Activated CD8-positive, alpha-beta memory T cell treated with anti-CD3 and anti-CD28 coated beads for 24 hours (primary cell): ENCODE measurements at regions not wholly inside any gene's neighbourhood (a gene's known extent, or its start where the extent isn't known, plus 50 kb on each side); places are given as distances from the start of the nearest gene placed in this dataset.
A peak's percentile ranks its signal among the peaks of the same experiment; 100 is the strongest.

Experiments used
- DNase-seq: peaks from one replicate; pipeline ENCODE4 v3.0.0-alpha.2; 2020

- DNase-seq, result no peak
Observed at GRCh38 chr11:10358696-10359095, 53.8 kb downstream of the ADM start.

- DNase-seq, result no peak
Observed at GRCh38 chr11:10359171-10359570, 54.3 kb downstream of the ADM start.

GRCh38 chr11:10360835-10361234, 56.0 kb downstream of the ADM start:
- no peak for DNase-seq

GRCh38 chr11:10365045-10365444, 60.2 kb downstream of the ADM start:
- no peak for DNase-seq

- DNase-seq, result peak; percentile 79
Observed at GRCh38 chr11:10366568-10367331, 61.9 kb downstream of the ADM start.

GRCh38 chr11:10371926-10372641, 67.2 kb downstream of the ADM start:
- DNase-seq, result no peak

GRCh38 chr11:10373340-10373739, 68.5 kb downstream of the ADM start:
- DNase-seq, result no peak

GRCh38 chr11:10373929-10374328, 69.1 kb downstream of the ADM start:
- DNase-seq, result no peak

- DNase-seq, result no peak
Observed at GRCh38 chr11:10374386-10374785, 69.5 kb downstream of the ADM start.

GRCh38 chr11:10375280-10375971, 70.6 kb downstream of the ADM start:
- DNase-seq, result no peak

- no peak for DNase-seq
Observed at GRCh38 chr11:10376061-10376460, 71.2 kb downstream of the ADM start.

- DNase-seq, result no peak
Observed at GRCh38 chr11:10377183-10377582, 72.3 kb downstream of the ADM start.

GRCh38 chr11:10378362-10378761, 73.5 kb downstream of the ADM start:
- DNase-seq, result no peak

- no peak for DNase-seq
Observed at GRCh38 chr11:10379022-10379421, 74.1 kb downstream of the ADM start.

- no peak for DNase-seq
Observed at GRCh38 chr11:10379426-10379825, 74.6 kb downstream of the ADM start.

GRCh38 chr11:10379871-10380568, 75.0 kb upstream of the AMPD3 start:
- no peak for DNase-seq

- DNase-seq, result no peak
Observed at GRCh38 chr11:10380921-10381320, 74.1 kb upstream of the AMPD3 start.

GRCh38 chr11:10381736-10382135, 73.3 kb upstream of the AMPD3 start:
- DNase-seq, result no peak

- DNase-seq, result peak; percentile 45
Observed at GRCh38 chr11:10382518-10382917, 72.5 kb upstream of the AMPD3 start.

- DNase-seq, result peak; percentile 21
Observed at GRCh38 chr11:10385696-10386095, 69.4 kb upstream of the AMPD3 start.

GRCh38 chr11:10386361-10386760, 68.7 kb upstream of the AMPD3 start:
- DNase-seq, result peak; percentile 5

GRCh38 chr11:10386861-10387205, 68.2 kb upstream of the AMPD3 start:
- no peak for DNase-seq
